Transverse colon (tissue), 4 donors: ENCODE measurements at regions not wholly inside any gene's neighbourhood (a gene's known extent, or its start where the extent isn't known, plus 50 kb on each side); places are given as distances from the start of the nearest gene placed in this dataset.

Experiments
- CTCF ChIP-seq, 5 experiments: fragments of 200-600 bp in 3 of 5; fragments of 450-650 bp in 2 of 5; sonication (generic) in 3 of 5; IDR thresholded peaks; 1 replicate in 2 of 5; 2 replicates in 3 of 5; pipeline ENCODE4 v1.5.1; 2016 to 2017; ENCODE audit warnings: antibody characterized with exemption in 5 of 5, inconsistent platforms in 3 of 5, mild to moderate bottlenecking in 2 of 5, moderate library complexity in 1 of 5
- EP300 ChIP-seq: sonication (generic); formaldehyde crosslinking; IDR thresholded peaks from one replicate; pipeline ENCODE4 v1.6.1; 2017; ENCODE audit warnings: antibody characterized with exemption, low read depth
- POLR2A ChIP-seq: fragments of 450-650 bp; IDR thresholded peaks from one replicate; pipeline ENCODE4 v1.6.1; 2016; ENCODE audit warnings: antibody characterized with exemption, mild to moderate bottlenecking, moderate library complexity
- POLR2AphosphoS5 ChIP-seq, 3 donors: sonication (generic); formaldehyde crosslinking; IDR thresholded peaks; one replicate each; pipeline ENCODE4 v1.6.1; 2016; ENCODE audit warnings: antibody characterized with exemption in 3 of 3

GRCh38 chr3:70740872-70741271 lies 428.4 kb upstream of the MDFIC2 start:
- TF ChIP-seq EP300: no peak
- TF ChIP-seq CTCF (IDR thresholded peaks at IDR 0.05): no peak
- no peak for TF ChIP-seq POLR2A
- TF ChIP-seq POLR2AphosphoS5 (IDR thresholded peaks at IDR 0.05): no peak
